ENCODE measurements at regions not wholly inside any gene's neighbourhood (a gene's known extent, or its start where the extent isn't known, plus 50 kb on each side); places are given as distances from the start of the nearest gene placed in this dataset.
"Not testable (repeated sequence)": the region's sequence is repeated elsewhere in the genome, so short reads cannot be mapped to it uniquely, and the experiment has no call there.

- intact Hi-C loops (cut with DNase I), result no loop called here
- no peak for ATAC-seq
- DNase-seq, result no peak
- H3K27ac ChIP-seq, result no peak overlapping the region
- H3K36me3 ChIP-seq, result no peaks in the 10 kb centered on the region
- no peaks in the 10 kb centered on the region for H3K27me3 ChIP-seq
- H3K4me1 ChIP-seq, result no peaks in the 10 kb centered on the region
- no peaks in the 10 kb centered on the region for H3K9me3 ChIP-seq
- no peak overlapping the region for H3K4me3 ChIP-seq
- WGBS, 2 donors, result 45 to 46% methylated on average over 2 of the region's 2 CpGs
- TF ChIP-seq CTCF (IDR thresholded peaks at IDR 0.05), result no peak
These were observed 236.7 kb downstream of the SLC4A3 start for GRCh38 chr2:219864154-219864553.

- Histone ChIP-seq H3K9me3 (no peaks in the 10 kb centered on the region), H3K27me3 (no peaks in the 10 kb centered on the region), H3K36me3 (no peaks in the 10 kb centered on the region), H3K4me1 (no peaks in the 10 kb centered on the region), H3K27ac (no peak overlapping the region), H3K4me3 (no peak overlapping the region)
- intact Hi-C loops (cut with DNase I), result no loop called here
- DNase-seq (no peak), ATAC-seq (no peak)
- no peak for TF ChIP-seq CTCF (IDR thresholded peaks at IDR 0.05)
- WGBS, 2 donors, result 88 to 93% methylated on average over 2 of the region's 2 CpGs
These were observed 241.2 kb downstream of the SLC4A3 start for GRCh38 chr2:219868635-219869034.

GRCh38 chr2:219870041-219870440 is 242.6 kb downstream of the SLC4A3 start:
- Histone ChIP-seq H3K9me3 (no peaks in the 10 kb centered on the region), H3K4me3 (no peak overlapping the region), H3K4me1 (no peaks in the 10 kb centered on the region), H3K27me3 (no peaks in the 10 kb centered on the region), H3K27ac (no peak overlapping the region), H3K36me3 (no peaks in the 10 kb centered on the region)
- no peak for TF ChIP-seq CTCF (IDR thresholded peaks at IDR 0.05)
- ATAC-seq (peak in 5 of 8 donors; percentile 16 to 37 (median 31)), DNase-seq (no peak)
- intact Hi-C loops (cut with DNase I), result no loop called here
- 47 to 56% methylated on average over 3 of the region's 3 CpGs for whole genome bisulfite sequencing, 2 donors

- no peaks in the 10 kb centered on the region for H3K9me3 ChIP-seq
- no peaks in the 10 kb centered on the region for H3K36me3 ChIP-seq
- TF ChIP-seq CTCF (IDR thresholded peaks at IDR 0.05), result no peak
- DNase-seq (no peak), ATAC-seq (no peak)
- WGBS, 2 donors, result 62 to 70% methylated on average over 8 of the region's 8 CpGs
- no peaks in the 10 kb centered on the region for H3K4me1 ChIP-seq
- intact Hi-C loops (cut with DNase I), result no loop called here
- no peaks in the 10 kb centered on the region for H3K27me3 ChIP-seq
- no peak overlapping the region for H3K27ac ChIP-seq
- H3K4me3 ChIP-seq, result no peak overlapping the region
These were observed 243.9 kb downstream of the SLC4A3 start for GRCh38 chr2:219871351-219871750.

GRCh38 chr2:219875036-219875435 is 247.6 kb downstream of the SLC4A3 start:
- no peak for ATAC-seq
- H3K9me3 ChIP-seq, result no peaks in the 10 kb centered on the region
- no peaks in the 10 kb centered on the region for H3K36me3 ChIP-seq
- intact Hi-C loops (cut with DNase I), result no loop called here
- no peak overlapping the region for H3K4me3 ChIP-seq
- WGBS, 2 donors, result 88 to 91% methylated on average over 1 of the region's 1 CpG
- DNase-seq, result no peak
- no peaks in the 10 kb centered on the region for H3K4me1 ChIP-seq
- H3K27me3 ChIP-seq, result no peaks in the 10 kb centered on the region
- no peak for TF ChIP-seq CTCF (IDR thresholded peaks at IDR 0.05)
- H3K27ac ChIP-seq, result no peak overlapping the region

- ATAC-seq; H3K4me3 ChIP-seq; H3K36me3 ChIP-seq; H3K9me3 ChIP-seq; H3K4me1 ChIP-seq; H3K27ac ChIP-seq; H3K27me3 ChIP-seq; DNase-seq; intact Hi-C loops (cut with DNase I): not testable (repeated sequence)
- 72 to 92% methylated on average over 3 of the region's 3 CpGs for WGBS, 2 donors
These were observed 248.6 kb downstream of the SLC4A3 start for GRCh38 chr2:219875986-219876385.

Measured in heart right ventricle (tissue), 16 donors.